WI38 (cell line): ENCODE measurements at regions not wholly inside any gene's neighbourhood (a gene's known extent, or its start where the extent isn't known, plus 50 kb on each side); places are given as distances from the start of the nearest gene placed in this dataset.

Source experiments
- H3K4me3 ChIP-seq: 2 replicates; pipeline ENCODE4 v1.5.1; 2011; ENCODE audit warnings: low read depth, mild to moderate bottlenecking, control low read depth, low read length
- CTCF ChIP-seq: IDR thresholded peaks from 2 replicates; pipeline ENCODE4 v1.5.1; 2012; ENCODE audit warnings: low read depth, mild to moderate bottlenecking, control low read depth, low read length

- no peak for TF ChIP-seq CTCF
- H3K4me3 ChIP-seq = no peak overlapping the region
These were observed 187.4 kb upstream of the RBMS1 start for GRCh38 chr2:160680974-160681373.

- no peak overlapping the region for H3K4me3 ChIP-seq
- no peak for TF ChIP-seq CTCF
These were observed 189.6 kb upstream of the RBMS1 start for GRCh38 chr2:160683206-160683605.

GRCh38 chr2:160687629-160688028 lies 194.0 kb upstream of the RBMS1 start:
- H3K4me3 ChIP-seq = no peak overlapping the region
- no peak for TF ChIP-seq CTCF

GRCh38 chr2:160689441-160689840 lies 195.8 kb upstream of the RBMS1 start:
- no peak overlapping the region for H3K4me3 ChIP-seq
- no peak for TF ChIP-seq CTCF

- TF ChIP-seq CTCF = no peak
These were observed 200.6 kb upstream of the RBMS1 start for GRCh38 chr2:160694221-160694620.

GRCh38 chr2:160694631-160695030 lies 201.0 kb upstream of the RBMS1 start:
- no peak for TF ChIP-seq CTCF

More at GRCh38 chr2:160694221-160694620, 200.6 kb upstream of the RBMS1 start:
- no peak overlapping the region for H3K4me3 ChIP-seq

GRCh38 chr2:160695402-160696086 lies 201.9 kb upstream of the RBMS1 start:
- no peak for TF ChIP-seq CTCF
- H3K4me3 ChIP-seq = no peak overlapping the region

More at GRCh38 chr2:160694631-160695030, 201.0 kb upstream of the RBMS1 start:
- H3K4me3 ChIP-seq = no peak overlapping the region
